ENCODE measurements at regions not wholly inside any gene's neighbourhood (a gene's known extent, or its start where the extent isn't known, plus 50 kb on each side); places are given as distances from the start of the nearest gene placed in this dataset.

DNA sequence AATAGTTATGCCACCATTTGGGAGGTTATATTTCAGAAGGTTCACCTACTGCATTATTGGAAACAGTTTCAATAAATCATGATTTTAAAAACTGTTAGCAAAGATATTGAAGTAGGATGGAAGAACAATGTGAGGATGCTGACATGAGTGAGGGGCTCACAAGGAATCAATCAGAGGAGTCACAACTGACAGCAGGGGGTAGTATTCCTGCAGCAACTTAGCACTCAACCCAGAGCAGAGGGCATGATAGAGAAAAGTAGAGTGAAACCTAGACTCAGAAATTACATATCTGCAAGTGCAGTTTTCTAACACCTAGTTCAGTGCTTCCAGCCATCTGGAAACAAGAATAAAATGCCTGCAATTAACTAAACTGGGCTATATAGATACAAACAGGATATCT is 772.5 kb upstream of the USP15 start:
- TF ChIP-seq CTCF (IDR thresholded peaks at IDR 0.05; ENCODE audit: insufficient read depth, missing control alignments): no peak
- no peak for FAIRE-seq

GRCh38 chr12:61490526-61491498 is 769.4 kb upstream of the USP15 start:
- no peak for TF ChIP-seq CTCF (IDR thresholded peaks at IDR 0.05; ENCODE audit: insufficient read depth, missing control alignments)
- FAIRE-seq: no peak
- no peak for DNase-seq (ENCODE audit: insufficient read length, low spot score)

More for the DNA sequence above, 772.5 kb upstream of the USP15 start:
- no peak for DNase-seq (ENCODE audit: insufficient read length, low spot score)

DNA sequence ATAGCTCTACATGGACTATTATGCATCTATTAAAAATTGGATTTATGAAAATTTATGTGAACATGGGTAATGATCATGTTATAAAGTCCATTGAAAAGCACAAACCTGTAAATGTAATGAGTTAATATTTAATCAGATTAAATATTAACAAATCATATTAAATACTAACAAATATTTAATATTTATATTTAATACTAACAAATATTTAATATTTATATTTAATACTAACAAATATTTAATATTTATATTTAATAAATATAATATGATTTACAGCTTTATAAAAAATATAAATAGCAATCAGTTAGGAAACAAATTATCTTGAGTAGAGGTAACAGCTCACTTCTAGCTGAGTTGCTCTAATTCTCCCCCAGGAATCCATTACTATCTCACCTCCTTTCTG is 758.0 kb upstream of the USP15 start:
- DNase-seq (ENCODE audit: insufficient read length, low spot score): no peak
- TF ChIP-seq CTCF (IDR thresholded peaks at IDR 0.05; ENCODE audit: insufficient read depth, missing control alignments): no peak
- FAIRE-seq: no peak

GRCh38 chr12:61504396-61505080 is 755.7 kb upstream of the USP15 start:
- no peak for DNase-seq (ENCODE audit: insufficient read length, low spot score)
- no peak for FAIRE-seq
- no peak for TF ChIP-seq CTCF (IDR thresholded peaks at IDR 0.05; ENCODE audit: insufficient read depth, missing control alignments)

DNA sequence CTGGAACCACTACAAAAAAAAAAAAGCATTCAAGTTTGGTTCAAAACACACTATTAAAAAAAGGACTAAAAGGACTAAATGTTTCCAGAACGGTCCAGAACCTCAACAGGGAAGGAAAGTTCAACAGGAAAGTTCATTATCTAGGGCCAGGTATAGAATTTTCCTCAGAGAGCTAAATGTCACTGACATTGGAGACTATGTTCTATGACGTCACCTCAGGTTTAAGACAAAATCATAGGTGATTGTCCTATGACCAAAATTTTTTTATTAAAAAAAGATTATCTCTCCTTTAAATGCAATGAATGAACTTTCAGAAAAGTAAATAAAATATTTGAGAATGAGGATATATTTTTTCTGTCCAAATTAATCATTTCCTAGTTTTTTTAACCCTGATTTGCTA is 746.7 kb upstream of the USP15 start:
- no peak for TF ChIP-seq CTCF (IDR thresholded peaks at IDR 0.05; ENCODE audit: insufficient read depth, missing control alignments)
- DNase-seq (ENCODE audit: insufficient read length, low spot score) (no peak), FAIRE-seq (no peak)

GRCh38 chr12:61514016-61514415 is 746.2 kb upstream of the USP15 start:
- FAIRE-seq (no peak), DNase-seq (ENCODE audit: insufficient read length, low spot score) (no peak)
- no peak for TF ChIP-seq CTCF (IDR thresholded peaks at IDR 0.05; ENCODE audit: insufficient read depth, missing control alignments)
